ENCODE measurements at regions not wholly inside any gene's neighbourhood (a gene's known extent, or its start where the extent isn't known, plus 50 kb on each side); places are given as distances from the start of the nearest gene placed in this dataset.

DNA sequence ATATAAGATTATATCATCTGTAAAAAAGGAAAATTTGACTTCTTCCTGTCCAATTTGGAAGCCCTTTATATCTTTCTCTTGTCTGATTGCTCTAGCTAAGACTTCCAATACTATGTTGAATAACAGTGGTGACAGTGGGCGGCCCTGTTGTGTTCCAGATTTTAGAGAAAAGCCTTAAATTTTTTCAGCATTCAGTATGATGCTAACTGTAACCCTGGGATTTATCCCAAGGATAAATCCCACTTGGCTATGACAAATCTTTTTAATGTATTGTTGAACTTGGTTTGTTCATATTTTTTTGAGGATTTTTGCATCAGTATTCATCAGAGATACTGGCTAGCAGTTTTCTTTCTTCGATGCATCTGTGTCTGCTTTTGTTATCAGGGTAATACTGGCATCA lies 217.2 kb upstream of the ARSJ start:
- BruUV-seq (replicated peaks) = no TSS peak
- DNase-seq (ENCODE audit: low spot score) = no peak
- Histone ChIP-seq H3K4me1 (ENCODE audit: insufficient read depth, low read length, poor library complexity, severe bottlenecking) (no peaks in the 10 kb centered on the region), H3K27me3 (replicated peaks; ENCODE audit: insufficient read depth, low read depth, low read length, poor library complexity) (no peaks in the 10 kb centered on the region), H3K9me3 (ENCODE audit: low read depth, low read length, poor library complexity, severe bottlenecking) (no peaks in the 10 kb centered on the region), H3K4me3 (ENCODE audit: low read depth, low read length, poor library complexity, severe bottlenecking) (no peak overlapping the region), H3K27ac (ENCODE audit: low read depth, low read length, poor library complexity, severe bottlenecking) (no peak overlapping the region), H3K36me3 (ENCODE audit: insufficient read depth, low read length, poor library complexity, severe bottlenecking) (no peaks in the 10 kb centered on the region)
- ChIA-PET POLR2A (ENCODE audit: low non-redundant PET) (interaction anchor here (0.7 kb wide), 1 partner anchor 485 kb away, joined by 5 read pairs; no protein-coding TSS in a partner anchor), CTCF (no interaction called here)
- intact Hi-C loops (cut with micrococcal nuclease; ENCODE audit: unreplicated experiment) = no loop called here
- TF ChIP-seq, protein P1, sequence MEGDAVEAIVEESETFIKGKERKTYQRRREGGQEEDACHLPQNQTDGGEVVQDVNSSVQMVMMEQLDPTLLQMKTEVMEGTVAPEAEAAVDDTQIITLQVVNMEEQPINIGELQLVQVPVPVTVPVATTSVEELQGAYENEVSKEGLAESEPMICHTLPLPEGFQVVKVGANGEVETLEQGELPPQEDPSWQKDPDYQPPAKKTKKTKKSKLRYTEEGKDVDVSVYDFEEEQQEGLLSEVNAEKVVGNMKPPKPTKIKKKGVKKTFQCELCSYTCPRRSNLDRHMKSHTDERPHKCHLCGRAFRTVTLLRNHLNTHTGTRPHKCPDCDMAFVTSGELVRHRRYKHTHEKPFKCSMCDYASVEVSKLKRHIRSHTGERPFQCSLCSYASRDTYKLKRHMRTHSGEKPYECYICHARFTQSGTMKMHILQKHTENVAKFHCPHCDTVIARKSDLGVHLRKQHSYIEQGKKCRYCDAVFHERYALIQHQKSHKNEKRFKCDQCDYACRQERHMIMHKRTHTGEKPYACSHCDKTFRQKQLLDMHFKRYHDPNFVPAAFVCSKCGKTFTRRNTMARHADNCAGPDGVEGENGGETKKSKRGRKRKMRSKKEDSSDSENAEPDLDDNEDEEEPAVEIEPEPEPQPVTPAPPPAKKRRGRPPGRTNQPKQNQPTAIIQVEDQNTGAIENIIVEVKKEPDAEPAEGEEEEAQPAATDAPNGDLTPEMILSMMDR (conservative IDR thresholded peaks at IDR 0.05; ENCODE audit: low read depth, low read length) = no peak
- TF ChIP-seq EZH2 (IDR thresholded peaks at IDR 0.05; ENCODE audit: borderline replicate concordance, low read depth, low read length, poor library complexity, severe bottlenecking) = no peak

DNA sequence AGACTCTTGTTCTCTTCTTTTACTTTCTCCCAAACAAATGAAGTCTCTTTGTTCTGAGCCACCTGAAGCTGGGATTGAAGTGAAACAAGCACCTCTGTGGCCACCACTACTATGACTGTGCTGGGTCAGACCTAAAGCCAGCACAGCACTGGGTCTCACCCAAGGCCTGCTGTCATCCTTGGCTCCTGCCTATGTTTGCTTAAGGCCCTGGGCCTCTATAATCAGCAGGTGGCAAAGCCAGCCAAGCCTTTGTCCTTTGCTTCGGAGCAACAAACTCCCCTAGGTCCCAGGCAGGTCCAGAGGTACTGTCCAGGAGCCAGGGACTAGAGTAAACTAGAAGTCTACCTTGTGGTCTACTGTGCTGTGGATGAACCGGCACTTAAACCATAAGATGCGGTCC lies 220.6 kb upstream of the ARSJ start:
- H3K36me3 ChIP-seq (ENCODE audit: insufficient read depth, low read length, poor library complexity, severe bottlenecking) = no peaks in the 10 kb centered on the region
- ChIA-PET POLR2A (ENCODE audit: low non-redundant PET) (no interaction called here), CTCF (no interaction called here)
- BruUV-seq (replicated peaks) = no TSS peak
- H3K4me1 ChIP-seq (ENCODE audit: insufficient read depth, low read length, poor library complexity, severe bottlenecking) = no peaks in the 10 kb centered on the region
- H3K4me3 ChIP-seq (ENCODE audit: low read depth, low read length, poor library complexity, severe bottlenecking) = no peak overlapping the region
- intact Hi-C loops (cut with micrococcal nuclease; ENCODE audit: unreplicated experiment) = no loop called here
- DNase-seq (ENCODE audit: low spot score) = no peak
- no peaks in the 10 kb centered on the region for H3K9me3 ChIP-seq (ENCODE audit: low read depth, low read length, poor library complexity, severe bottlenecking)
- no peaks in the 10 kb centered on the region for H3K27me3 ChIP-seq (replicated peaks; ENCODE audit: insufficient read depth, low read depth, low read length, poor library complexity)
- TF ChIP-seq, protein P1 (conservative IDR thresholded peaks at IDR 0.05; ENCODE audit: low read depth, low read length) = no peak
- TF ChIP-seq EZH2 (IDR thresholded peaks at IDR 0.05; ENCODE audit: borderline replicate concordance, low read depth, low read length, poor library complexity, severe bottlenecking) = no peak
- no peak overlapping the region for H3K27ac ChIP-seq (ENCODE audit: low read depth, low read length, poor library complexity, severe bottlenecking)

DNA sequence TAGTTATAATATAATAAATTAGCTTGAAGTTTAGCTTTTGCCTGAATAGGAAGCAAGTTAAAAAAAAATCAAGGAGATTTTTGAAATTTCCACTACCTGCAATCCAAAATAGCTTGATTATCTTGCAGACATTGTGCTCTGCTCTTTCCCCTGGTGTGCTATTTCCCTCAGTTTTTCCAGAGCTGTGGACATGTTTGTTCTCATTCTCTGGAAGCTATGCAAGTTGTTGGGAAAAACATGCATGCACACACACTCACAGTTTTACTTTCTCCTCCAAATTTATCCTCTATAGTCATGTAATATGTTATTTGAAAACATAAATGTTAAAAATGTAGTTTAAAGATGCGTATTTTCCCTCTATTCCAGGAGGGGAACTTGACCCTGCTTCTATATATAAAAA lies 225.8 kb upstream of the ARSJ start:
- CTCF ChIA-PET = no interaction called here

More for the DNA sequence above, 225.8 kb upstream of the ARSJ start:
- Histone ChIP-seq H3K4me3 (ENCODE audit: low read depth, low read length, poor library complexity, severe bottlenecking) (no peak overlapping the region), H3K9me3 (ENCODE audit: low read depth, low read length, poor library complexity, severe bottlenecking) (no peaks in the 10 kb centered on the region), H3K36me3 (ENCODE audit: insufficient read depth, low read length, poor library complexity, severe bottlenecking) (no peaks in the 10 kb centered on the region), H3K27me3 (replicated peaks; ENCODE audit: insufficient read depth, low read depth, low read length, poor library complexity) (no peaks in the 10 kb centered on the region), H3K27ac (ENCODE audit: low read depth, low read length, poor library complexity, severe bottlenecking) (no peak overlapping the region), H3K4me1 (ENCODE audit: insufficient read depth, low read length, poor library complexity, severe bottlenecking) (no peaks in the 10 kb centered on the region)
- DNase-seq (ENCODE audit: low spot score) = no peak
- POLR2A ChIA-PET (ENCODE audit: low non-redundant PET) = no interaction called here
- no peak for TF ChIP-seq EZH2 (IDR thresholded peaks at IDR 0.05; ENCODE audit: borderline replicate concordance, low read depth, low read length, poor library complexity, severe bottlenecking)
- TF ChIP-seq, protein P1 (conservative IDR thresholded peaks at IDR 0.05; ENCODE audit: low read depth, low read length) = no peak
- no TSS peak for BruUV-seq (replicated peaks)
- intact Hi-C loops (cut with micrococcal nuclease; ENCODE audit: unreplicated experiment) = no loop called here
